Keratinocyte (primary cell): ENCODE measurements at regions not wholly inside any gene's neighbourhood (a gene's known extent, or its start where the extent isn't known, plus 50 kb on each side); places are given as distances from the start of the nearest gene placed in this dataset.

Experiments used
- DNase-seq: peaks from one replicate; pipeline ENCODE4 v3.0.0-alpha.2; 2011; ENCODE audit warnings: low read depth, missing footprints, low spot score
- FAIRE-seq: peaks from 2 replicates; lab custom pipeline; 2011; peaks lifted over from hg19 to GRCh38; lab: Jason Lieb, UNC
- H2AFZ ChIP-seq: 2 replicates; pipeline ENCODE4 v1.6.0; 2012; ENCODE audit warnings: low read length, control low read depth, inconsistent platforms; ENCODE audit not compliant: control insufficient read depth
- H3K27ac ChIP-seq: 2 replicates; pipeline ENCODE4 v1.5.1; 2011; ENCODE audit warnings: low read length; ENCODE audit not compliant: control insufficient read depth, insufficient read depth
- H3K27me3 ChIP-seq: 3 replicates; pipeline ENCODE4 v1.6.0; 2011; ENCODE audit warnings: low read length; ENCODE audit not compliant: control insufficient read depth, insufficient read depth; ENCODE audit errors: extremely low read depth
- H3K36me3 ChIP-seq, 2 experiments: 2 replicates in 1 of 2; 3 replicates in 1 of 2; pipeline ENCODE4 v1.5.1; 2011; ENCODE audit warnings: low read length in 2 of 2, mild to moderate bottlenecking in 1 of 2; ENCODE audit not compliant: control insufficient read depth in 2 of 2, insufficient read depth in 2 of 2; ENCODE audit errors: extremely low read depth in 1 of 2
- H3K4me1 ChIP-seq: 3 replicates; pipeline ENCODE4 v1.5.1; 2011; ENCODE audit warnings: low read length; ENCODE audit not compliant: control insufficient read depth, insufficient read depth; ENCODE audit errors: extremely low read depth
- H3K4me2 ChIP-seq: 3 replicates; pipeline ENCODE4 v1.6.0; 2011; ENCODE audit warnings: low read depth, low read length; ENCODE audit not compliant: control insufficient read depth, insufficient read depth; ENCODE audit errors: extremely low read depth
- H3K4me3 ChIP-seq, 3 experiments: fragments of 200-600 bp in 1 of 3; sonication (generic) in 1 of 3; 2 replicates in 2 of 3; 3 replicates in 1 of 3; pipeline ENCODE4 v1.5.1; 2011 to 2016; ENCODE audit warnings: low read length in 3 of 3, mild to moderate bottlenecking in 3 of 3, control low read depth in 2 of 3, inconsistent platforms in 1 of 3, low read depth in 1 of 3, mixed read lengths in 1 of 3, mixed run types in 1 of 3, moderate library complexity in 1 of 3; ENCODE audit not compliant: control insufficient read depth in 2 of 3, insufficient read depth in 2 of 3; ENCODE audit errors: extremely low read depth in 1 of 3
- H3K79me2 ChIP-seq: 2 replicates; pipeline ENCODE4 v1.6.0; 2012; ENCODE audit warnings: low read length; ENCODE audit not compliant: control insufficient read depth, insufficient read depth
- H3K9ac ChIP-seq: 3 replicates; pipeline ENCODE4 v1.6.0; 2011; ENCODE audit warnings: low read length; ENCODE audit not compliant: control insufficient read depth, insufficient read depth; ENCODE audit errors: extremely low read depth
- H3K9me1 ChIP-seq: 3 replicates; pipeline ENCODE4 v1.6.0; 2011; ENCODE audit warnings: low read length; ENCODE audit not compliant: control insufficient read depth, insufficient read depth; ENCODE audit errors: extremely low read depth
- H3K9me3 ChIP-seq: 2 replicates; pipeline ENCODE4 v1.5.1; 2012; ENCODE audit warnings: low read depth, low read length; ENCODE audit not compliant: control insufficient read depth
- H4K20me1 ChIP-seq: 3 replicates; pipeline ENCODE4 v1.6.0; 2011; ENCODE audit warnings: low read length; ENCODE audit not compliant: control insufficient read depth, insufficient read depth; ENCODE audit errors: extremely low read depth
- CTCF ChIP-seq, 3 experiments: IDR thresholded peaks in 1 of 3; conservative IDR thresholded peaks in 1 of 3; optimal IDR thresholded peaks in 1 of 3; 2 replicates in 2 of 3; 3 replicates in 1 of 3; pipeline versions ENCODE3 to v1.5.1; 2011; ENCODE audit warnings: low read length in 3 of 3, mild to moderate bottlenecking in 3 of 3, moderate library complexity in 2 of 3, control low read depth in 1 of 3, inconsistent platforms in 1 of 3; ENCODE audit not compliant: insufficient read depth in 2 of 3; ENCODE audit errors: extremely low read depth in 1 of 3
- EZH2 ChIP-seq: IDR thresholded peaks from one replicate; pipeline ENCODE4 v1.6.1; 2012; ENCODE audit warnings: inconsistent platforms, mild to moderate bottlenecking, low read length, moderate library complexity
- dilution Hi-C: fragments of 300-500 bp; cut with MboI; formaldehyde crosslinking; loops from one replicate; pipeline ENCODE4 v1.7.0; 2020; ENCODE audit warnings: low sequenced_read_pairs; ENCODE audit not compliant: extremely low pct_ligation_motif_present

GRCh38 chr2:41791523-41791922 is 256.3 kb upstream of the PKDCC start:
- Histone ChIP-seq H4K20me1 (no peaks in the 10 kb centered on the region), H2AFZ (no peak overlapping the region), H3K4me3 (no peak overlapping the region), H3K4me2 (no peak overlapping the region), H3K27ac (no peak overlapping the region), H3K4me1 (no peaks in the 10 kb centered on the region), H3K79me2 (no peaks in the 10 kb centered on the region), H3K9me3 (no peaks in the 10 kb centered on the region), H3K9ac (no peak overlapping the region), H3K9me1 (no peaks in the 10 kb centered on the region), H3K36me3 (no peaks in the 10 kb centered on the region), H3K27me3 (no peaks in the 10 kb centered on the region)
- dilution Hi-C loops = no loop called here
- DNase-seq = no peak
- FAIRE-seq = no peak
- TF ChIP-seq EZH2 = no peak
- TF ChIP-seq CTCF (optimal IDR thresholded peaks at IDR 0.05 in 1 of 3, IDR thresholded peaks at IDR 0.05 in 1 of 3, conservative IDR thresholded peaks at IDR 0.05 in 1 of 3; ENCODE audit: extremely low read depth in 1 of 3, insufficient read depth in 2 of 3, low read length in 3 of 3) = no peak

GRCh38 chr2:41803361-41803760 is 244.5 kb upstream of the PKDCC start:
- no peaks in the 10 kb centered on the region for H3K36me3 ChIP-seq
- H3K27ac ChIP-seq = no peak overlapping the region
- no peak overlapping the region for H3K4me3 ChIP-seq
- no peak overlapping the region for H3K9ac ChIP-seq
- H3K27me3 ChIP-seq = no peaks in the 10 kb centered on the region
- H3K4me2 ChIP-seq = no peak overlapping the region
- dilution Hi-C loops = no loop called here
- no peaks in the 10 kb centered on the region for H3K79me2 ChIP-seq
- TF ChIP-seq CTCF (optimal IDR thresholded peaks at IDR 0.05 in 1 of 3, IDR thresholded peaks at IDR 0.05 in 1 of 3, conservative IDR thresholded peaks at IDR 0.05 in 1 of 3; ENCODE audit: extremely low read depth in 1 of 3, insufficient read depth in 2 of 3, low read length in 3 of 3) = no peak
- TF ChIP-seq EZH2 = no peak
- H4K20me1 ChIP-seq = no peaks in the 10 kb centered on the region
- no peak for FAIRE-seq
- H2AFZ ChIP-seq = no peak overlapping the region
- no peaks in the 10 kb centered on the region for H3K9me1 ChIP-seq
- H3K4me1 ChIP-seq = no peaks in the 10 kb centered on the region
- no peak for DNase-seq
- no peaks in the 10 kb centered on the region for H3K9me3 ChIP-seq
